OCI-LY1 (cell line): ENCODE measurements at regions not wholly inside any gene's neighbourhood (a gene's known extent, or its start where the extent isn't known, plus 50 kb on each side); places are given as distances from the start of the nearest gene placed in this dataset.

Experiments
- H2AFZ ChIP-seq: fragments of 200-600 bp; sonication (generic), shearing (Covaris generic); 2 replicates; pipeline ENCODE4 v1.6.0; 2014; ENCODE audit warnings: antibody characterized with exemption, mild to moderate bottlenecking, low read length
- H3F3A ChIP-seq: fragments of 200-600 bp; sonication (generic), shearing (Covaris generic); 2 replicates; pipeline ENCODE4 v1.6.0; 2014; ENCODE audit warnings: mild to moderate bottlenecking, antibody characterized with exemption, low read length, moderate library complexity; ENCODE audit not compliant: insufficient read depth
- H3K27ac ChIP-seq: fragments of 200-600 bp; sonication (generic); 2 replicates; pipeline ENCODE4 v1.5.1; 2014; ENCODE audit warnings: low read length, mixed run types, mild to moderate bottlenecking, low read depth; ENCODE audit not compliant: poor library complexity, severe bottlenecking
- H3K27me3 ChIP-seq: fragments of 200-600 bp; sonication (generic); 2 replicates; pipeline ENCODE4 v1.6.0; 2014; ENCODE audit warnings: antibody characterized with exemption, mild to moderate bottlenecking, low read length, moderate library complexity; ENCODE audit not compliant: insufficient read depth
- H3K36me3 ChIP-seq: fragments of 200-600 bp; sonication (generic); 2 replicates; pipeline ENCODE4 v1.6.1; 2014; ENCODE audit warnings: mild to moderate bottlenecking, antibody characterized with exemption, low read length, moderate library complexity, mixed read lengths; ENCODE audit not compliant: insufficient read depth
- H3K4me1 ChIP-seq: fragments of 200-600 bp; sonication (generic); 2 replicates; pipeline ENCODE4 v1.5.1; 2014; ENCODE audit warnings: mild to moderate bottlenecking, low read length, moderate library complexity; ENCODE audit not compliant: insufficient read depth, severe bottlenecking
- H3K4me2 ChIP-seq: fragments of 200-600 bp; sonication (generic), shearing (Covaris generic); 2 replicates; pipeline ENCODE4 v1.6.1; 2014; ENCODE audit warnings: low read length
- H3K4me3 ChIP-seq: fragments of 200-600 bp; sonication (generic); 2 replicates; pipeline ENCODE4 v1.5.1; 2014; ENCODE audit warnings: low read length, low read depth, mild to moderate bottlenecking, mixed read lengths; ENCODE audit not compliant: poor library complexity, severe bottlenecking
- H3K79me2 ChIP-seq: fragments of 200-600 bp; shearing (Covaris generic); 2 replicates; pipeline ENCODE4 v1.6.1; 2016; ENCODE audit warnings: mixed run types, low read length, mixed read lengths; ENCODE audit not compliant: insufficient read depth
- H3K9ac ChIP-seq: fragments of 200-600 bp; sonication (generic), shearing (Covaris generic); 2 replicates; pipeline ENCODE4 v1.6.1; 2014; ENCODE audit warnings: mild to moderate bottlenecking, low read length, mixed read lengths
- H3K9me2 ChIP-seq: fragments of 200-600 bp; sonication (generic), shearing (Covaris generic); 2 replicates; pipeline ENCODE4 v1.6.1; 2014; ENCODE audit warnings: low read depth, mild to moderate bottlenecking, low read length, mixed read lengths
- H3K9me3 ChIP-seq: fragments of 200-600 bp; shearing (Covaris generic); 2 replicates; pipeline ENCODE4 v1.6.1; 2014; ENCODE audit warnings: low read length, mixed read lengths
- H4K20me1 ChIP-seq: fragments of 200-600 bp; sonication (generic), shearing (Covaris generic); 2 replicates; pipeline ENCODE4 v1.6.0; 2016; ENCODE audit warnings: mild to moderate bottlenecking, low read length; ENCODE audit not compliant: insufficient read depth
- EZH2 ChIP-seq: fragments of 200-600 bp; sonication (generic), shearing (Covaris generic); IDR thresholded peaks from 2 replicates; pipeline ENCODE4 v1.8.0; 2017; ENCODE audit warnings: borderline replicate concordance, mixed run types, mild to moderate bottlenecking, antibody characterized with exemption, low read length, moderate library complexity, mixed read lengths
- TF ChIP-seq, protein P1 (sequence below): fragments of 200-600 bp; sonication (generic), shearing (Covaris generic); IDR thresholded peaks from 2 replicates; pipeline ENCODE4 v1.5.1; 2017; ENCODE audit warnings: mild to moderate bottlenecking, antibody characterized with exemption, low read length, moderate library complexity, mixed read lengths

DNA sequence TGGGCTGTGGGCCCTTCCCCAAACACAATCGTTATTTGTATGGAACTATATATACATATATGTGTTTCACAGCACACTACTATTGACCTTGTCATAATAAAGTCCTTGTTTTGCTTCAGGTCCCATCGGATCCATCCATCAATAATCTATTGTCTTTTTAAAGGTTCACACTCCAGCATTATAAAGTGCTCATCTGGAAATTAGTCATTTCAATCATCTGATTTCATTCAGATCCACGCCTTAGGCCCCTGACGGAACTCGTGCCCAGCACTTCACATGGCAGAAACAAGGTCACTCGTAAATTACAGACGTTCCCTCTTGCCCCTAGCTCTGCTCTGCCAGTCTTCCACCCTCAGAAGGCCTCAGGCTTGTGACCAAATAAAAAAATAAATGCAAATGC lies 133.1 kb upstream of the PPP2R2D start:
- H3K9ac ChIP-seq, result no peak overlapping the region
- H3K4me3 ChIP-seq, result no peak overlapping the region
- no peaks in the 10 kb centered on the region for H4K20me1 ChIP-seq
- no peaks in the 10 kb centered on the region for H3K9me2 ChIP-seq
- no peaks in the 10 kb centered on the region for H3K79me2 ChIP-seq
- H3K9me3 ChIP-seq, result no peaks in the 10 kb centered on the region
- no peak overlapping the region for H3K27ac ChIP-seq
- H3K4me2 ChIP-seq, result no peak overlapping the region
- TF ChIP-seq, protein P1, sequence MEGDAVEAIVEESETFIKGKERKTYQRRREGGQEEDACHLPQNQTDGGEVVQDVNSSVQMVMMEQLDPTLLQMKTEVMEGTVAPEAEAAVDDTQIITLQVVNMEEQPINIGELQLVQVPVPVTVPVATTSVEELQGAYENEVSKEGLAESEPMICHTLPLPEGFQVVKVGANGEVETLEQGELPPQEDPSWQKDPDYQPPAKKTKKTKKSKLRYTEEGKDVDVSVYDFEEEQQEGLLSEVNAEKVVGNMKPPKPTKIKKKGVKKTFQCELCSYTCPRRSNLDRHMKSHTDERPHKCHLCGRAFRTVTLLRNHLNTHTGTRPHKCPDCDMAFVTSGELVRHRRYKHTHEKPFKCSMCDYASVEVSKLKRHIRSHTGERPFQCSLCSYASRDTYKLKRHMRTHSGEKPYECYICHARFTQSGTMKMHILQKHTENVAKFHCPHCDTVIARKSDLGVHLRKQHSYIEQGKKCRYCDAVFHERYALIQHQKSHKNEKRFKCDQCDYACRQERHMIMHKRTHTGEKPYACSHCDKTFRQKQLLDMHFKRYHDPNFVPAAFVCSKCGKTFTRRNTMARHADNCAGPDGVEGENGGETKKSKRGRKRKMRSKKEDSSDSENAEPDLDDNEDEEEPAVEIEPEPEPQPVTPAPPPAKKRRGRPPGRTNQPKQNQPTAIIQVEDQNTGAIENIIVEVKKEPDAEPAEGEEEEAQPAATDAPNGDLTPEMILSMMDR, result no peak
- no peak for TF ChIP-seq EZH2
- H3K4me1 ChIP-seq, result no peaks in the 10 kb centered on the region
- H3K27me3 ChIP-seq, result no peaks in the 10 kb centered on the region
- H3F3A ChIP-seq, result no peaks in the 10 kb centered on the region
- no peak overlapping the region for H2AFZ ChIP-seq
- no peaks in the 10 kb centered on the region for H3K36me3 ChIP-seq

DNA sequence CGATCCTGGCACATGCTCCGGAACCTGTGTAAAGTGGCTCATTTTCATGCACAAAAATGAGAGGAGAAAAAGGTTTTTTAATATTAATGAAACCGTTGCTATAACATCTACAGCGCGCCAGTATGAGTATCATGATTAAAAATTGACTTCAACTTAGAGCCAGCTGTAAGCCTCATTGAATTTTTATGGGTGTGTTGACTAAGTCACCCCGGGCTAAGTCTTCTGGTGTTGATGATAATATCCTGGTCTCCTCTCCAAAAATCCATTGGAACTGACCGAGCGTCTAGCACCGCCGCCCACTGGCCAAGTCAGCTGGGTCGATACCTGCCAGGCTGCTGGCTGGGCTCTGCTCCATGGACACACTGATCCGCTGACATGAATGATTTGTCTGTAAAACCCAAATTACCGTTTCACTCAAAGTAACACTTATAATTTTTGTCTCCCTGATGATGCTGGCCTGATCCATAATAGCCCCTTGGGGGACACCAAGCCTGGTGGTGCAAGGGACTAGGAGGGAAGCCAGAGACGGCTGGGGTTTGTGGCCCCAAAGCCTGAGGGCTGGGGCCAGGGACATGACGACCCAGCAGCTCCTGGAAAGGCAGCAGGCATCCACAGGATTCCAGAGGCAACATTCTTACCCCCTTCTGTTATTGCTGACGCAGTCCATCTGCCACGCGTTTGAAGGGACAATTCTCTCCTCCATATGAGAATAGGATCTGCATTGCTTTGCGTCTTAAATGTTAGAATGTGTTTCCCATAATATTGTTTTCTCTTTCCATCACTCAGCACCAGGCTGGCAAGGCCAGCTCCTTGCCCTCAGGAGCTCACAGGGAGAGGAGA lies 131.0 kb upstream of the PPP2R2D start:
- no peak overlapping the region for H2AFZ ChIP-seq
- no peak overlapping the region for H3K4me2 ChIP-seq

DNA sequence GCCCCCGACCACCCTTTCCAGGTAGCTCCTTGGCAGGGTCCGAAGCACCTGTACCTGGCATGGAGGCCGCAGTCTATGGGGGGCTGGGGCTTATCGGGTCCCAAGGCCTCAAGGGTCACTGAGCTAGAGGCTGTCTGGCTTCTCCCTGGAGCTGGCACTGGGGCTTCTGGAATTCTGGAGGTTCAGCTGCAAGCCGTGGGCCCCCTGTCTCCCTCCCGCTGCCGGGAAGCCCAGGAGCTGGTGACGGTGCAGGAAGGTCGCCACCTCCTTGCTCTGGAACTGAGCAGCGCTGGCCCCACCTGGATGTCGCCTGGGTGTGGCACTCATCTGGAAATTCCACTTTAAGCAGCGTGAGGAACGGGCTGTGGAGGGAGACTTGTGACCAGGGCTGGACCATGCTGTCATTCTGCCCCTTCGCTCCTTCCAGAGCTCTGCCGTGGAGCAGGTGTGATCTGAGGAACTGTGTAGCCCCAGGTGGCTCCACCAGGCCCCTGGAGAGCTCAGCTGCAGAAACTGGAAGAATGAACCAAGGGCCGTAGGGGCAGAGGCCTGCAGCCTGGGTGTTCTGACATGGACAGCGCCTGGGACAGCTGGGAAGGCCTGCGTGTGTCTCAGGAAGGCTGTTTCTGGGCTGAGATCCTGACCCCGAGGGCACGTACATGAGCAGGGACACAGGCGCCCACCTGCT lies 129.7 kb upstream of the PPP2R2D start:
- Histone ChIP-seq H3K9me2 (no peaks in the 10 kb centered on the region), H3K9me3 (no peaks in the 10 kb centered on the region)

More for the DNA sequence above, 131.0 kb upstream of the PPP2R2D start:
- Histone ChIP-seq H4K20me1 (no peaks in the 10 kb centered on the region), H3F3A (no peaks in the 10 kb centered on the region), H3K4me1 (no peaks in the 10 kb centered on the region), H3K79me2 (no peaks in the 10 kb centered on the region), H3K9me3 (no peaks in the 10 kb centered on the region), H3K27me3 (no peaks in the 10 kb centered on the region), H3K9ac (no peak overlapping the region), H3K27ac (no peak overlapping the region), H3K9me2 (no peaks in the 10 kb centered on the region), H3K4me3 (no peak overlapping the region), H3K36me3 (no peaks in the 10 kb centered on the region)
- TF ChIP-seq, protein P1, result no peak
- no peak for TF ChIP-seq EZH2

More for the DNA sequence above, 129.7 kb upstream of the PPP2R2D start:
- H3K36me3 ChIP-seq, result no peaks in the 10 kb centered on the region
- TF ChIP-seq, protein P1, result no peak
- no peak for TF ChIP-seq EZH2
- no peak overlapping the region for H2AFZ ChIP-seq
- no peaks in the 10 kb centered on the region for H3K79me2 ChIP-seq
- H4K20me1 ChIP-seq, result no peaks in the 10 kb centered on the region
- H3K4me1 ChIP-seq, result no peaks in the 10 kb centered on the region
- no peak overlapping the region for H3K9ac ChIP-seq
- H3K4me2 ChIP-seq, result no peak overlapping the region
- no peak overlapping the region for H3K27ac ChIP-seq
- no peak overlapping the region for H3K4me3 ChIP-seq
- no peaks in the 10 kb centered on the region for H3K27me3 ChIP-seq
- no peaks in the 10 kb centered on the region for H3F3A ChIP-seq
